Activated naive CD4-positive, alpha-beta T cell treated with anti-CD3 and anti-CD28 coated beads, Interleukin-2, amount 50 U/mL, for 24 hours (primary cell): ENCODE measurements at regions not wholly inside any gene's neighbourhood (a gene's known extent, or its start where the extent isn't known, plus 50 kb on each side); places are given as distances from the start of the nearest gene placed in this dataset.

Experiments
- H3K27ac Mint-ChIP-seq: one replicate; pipeline ENCODE4 v1.8.0; 2021; ENCODE audit warnings: mild to moderate bottlenecking, mixed read lengths
- H3K27me3 Mint-ChIP-seq: one replicate; pipeline ENCODE4 v1.8.0; 2021; ENCODE audit warnings: mixed read lengths
- H3K36me3 Mint-ChIP-seq: one replicate; pipeline ENCODE4 v1.8.0; 2021; ENCODE audit warnings: mixed read lengths
- H3K4me1 Mint-ChIP-seq: one replicate; pipeline ENCODE4 v1.8.0; 2021; ENCODE audit warnings: mixed read lengths
- H3K4me3 Mint-ChIP-seq: one replicate; pipeline ENCODE4 v1.8.0; 2021; ENCODE audit warnings: mild to moderate bottlenecking, mixed read lengths
- H3K9me3 Mint-ChIP-seq: one replicate; pipeline ENCODE4 v1.8.0; 2021; ENCODE audit warnings: mixed read lengths

DNA sequence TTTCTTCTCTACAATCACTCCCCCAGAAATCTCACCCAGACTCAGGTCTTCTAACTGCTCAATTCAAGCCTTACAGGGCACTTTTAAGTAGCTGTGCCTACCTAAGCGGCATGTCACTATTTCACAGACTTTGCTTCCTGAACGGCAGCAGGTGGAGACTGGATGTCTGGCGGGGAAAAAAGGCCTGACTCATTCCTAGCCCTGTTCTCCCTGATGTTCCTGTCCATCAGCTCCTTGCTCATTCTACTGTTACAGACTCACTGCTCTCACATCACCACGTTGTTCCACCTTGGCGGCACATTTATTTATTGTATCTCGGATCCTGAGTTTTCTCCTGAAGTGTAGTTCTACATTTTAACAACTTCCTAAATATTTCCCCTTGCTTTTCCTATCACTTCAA, 52.6 kb upstream of the ATP11B start:
- Mint-ChIP-seq H3K27ac (no peak overlapping the region), H3K4me1 (no peaks in the 10 kb centered on the region), H3K36me3 (no peaks in the 10 kb centered on the region), H3K4me3 (no peak overlapping the region), H3K9me3 (no peaks in the 10 kb centered on the region), H3K27me3 (peaks cover 1% of the 10 kb centered on the region)

DNA sequence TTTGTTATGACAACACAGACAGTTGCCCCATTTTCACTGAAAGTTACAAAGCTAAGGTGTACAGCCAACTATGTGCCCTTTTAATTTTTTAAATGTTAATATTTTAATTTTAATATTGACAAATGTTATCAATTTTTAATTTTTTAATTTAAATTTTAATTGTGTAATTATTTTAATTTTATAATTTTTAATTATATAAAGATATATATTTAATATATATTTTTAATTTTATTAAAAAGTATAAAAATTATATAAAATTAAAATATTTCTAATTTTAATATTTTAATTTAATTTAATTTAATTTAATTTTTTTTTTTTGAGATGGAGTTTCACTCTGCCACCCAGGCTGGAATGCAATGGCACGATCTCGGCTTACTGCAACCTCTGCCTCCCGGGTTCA, 52.1 kb upstream of the ATP11B start:
- Mint-ChIP-seq H3K36me3 (no peaks in the 10 kb centered on the region), H3K4me1 (no peaks in the 10 kb centered on the region), H3K4me3 (no peak overlapping the region), H3K9me3 (no peaks in the 10 kb centered on the region), H3K27ac (no peak overlapping the region), H3K27me3 (peaks cover 1% of the 10 kb centered on the region)
